Neural cell (in vitro differentiated cells): ENCODE measurements at regions not wholly inside any gene's neighbourhood (a gene's known extent, or its start where the extent isn't known, plus 50 kb on each side); places are given as distances from the start of the nearest gene placed in this dataset.

Experiments used
- MXI1 ChIP-seq: fragments of 450-650 bp; conservative IDR thresholded peaks from 2 replicates; pipeline ENCODE4 v1.6.1; 2014; ENCODE audit warnings: antibody characterized with exemption, mild to moderate bottlenecking; ENCODE audit not compliant: poor library complexity, severe bottlenecking
- REST ChIP-seq: IDR thresholded peaks from 2 replicates; pipeline ENCODE4 v1.6.1; 2012; ENCODE audit warnings: borderline replicate concordance
- TF ChIP-seq, protein P1 (sequence below): fragments of 450-650 bp; IDR thresholded peaks from 2 replicates; pipeline ENCODE4 v1.5.1; 2014; ENCODE audit warnings: antibody characterized with exemption, mild to moderate bottlenecking, moderate library complexity; ENCODE audit not compliant: poor library complexity, severe bottlenecking

GRCh38 chr6:82111114-82111513 is 136.4 kb downstream of the IBTK start:
- TF ChIP-seq MXI1 = no peak
- TF ChIP-seq REST = no peak
- TF ChIP-seq, protein P1, sequence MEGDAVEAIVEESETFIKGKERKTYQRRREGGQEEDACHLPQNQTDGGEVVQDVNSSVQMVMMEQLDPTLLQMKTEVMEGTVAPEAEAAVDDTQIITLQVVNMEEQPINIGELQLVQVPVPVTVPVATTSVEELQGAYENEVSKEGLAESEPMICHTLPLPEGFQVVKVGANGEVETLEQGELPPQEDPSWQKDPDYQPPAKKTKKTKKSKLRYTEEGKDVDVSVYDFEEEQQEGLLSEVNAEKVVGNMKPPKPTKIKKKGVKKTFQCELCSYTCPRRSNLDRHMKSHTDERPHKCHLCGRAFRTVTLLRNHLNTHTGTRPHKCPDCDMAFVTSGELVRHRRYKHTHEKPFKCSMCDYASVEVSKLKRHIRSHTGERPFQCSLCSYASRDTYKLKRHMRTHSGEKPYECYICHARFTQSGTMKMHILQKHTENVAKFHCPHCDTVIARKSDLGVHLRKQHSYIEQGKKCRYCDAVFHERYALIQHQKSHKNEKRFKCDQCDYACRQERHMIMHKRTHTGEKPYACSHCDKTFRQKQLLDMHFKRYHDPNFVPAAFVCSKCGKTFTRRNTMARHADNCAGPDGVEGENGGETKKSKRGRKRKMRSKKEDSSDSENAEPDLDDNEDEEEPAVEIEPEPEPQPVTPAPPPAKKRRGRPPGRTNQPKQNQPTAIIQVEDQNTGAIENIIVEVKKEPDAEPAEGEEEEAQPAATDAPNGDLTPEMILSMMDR = no peak
